GM19328 (cell line): ENCODE measurements at regions not wholly inside any gene's neighbourhood (a gene's known extent, or its start where the extent isn't known, plus 50 kb on each side); places are given as distances from the start of the nearest gene placed in this dataset.
"Not testable (repeated sequence)": the region's sequence is repeated elsewhere in the genome, so short reads cannot be mapped to it uniquely, and the experiment has no call there.

Source experiments
- ATAC-seq: cut with Tn5 transposase; IDR thresholded peaks from one replicate; pipeline ENCODE4 v1.9.1; 2021; ENCODE audit warnings: mild to moderate bottlenecking, moderate library complexity; ENCODE audit not compliant: unreplicated experiment

DNA sequence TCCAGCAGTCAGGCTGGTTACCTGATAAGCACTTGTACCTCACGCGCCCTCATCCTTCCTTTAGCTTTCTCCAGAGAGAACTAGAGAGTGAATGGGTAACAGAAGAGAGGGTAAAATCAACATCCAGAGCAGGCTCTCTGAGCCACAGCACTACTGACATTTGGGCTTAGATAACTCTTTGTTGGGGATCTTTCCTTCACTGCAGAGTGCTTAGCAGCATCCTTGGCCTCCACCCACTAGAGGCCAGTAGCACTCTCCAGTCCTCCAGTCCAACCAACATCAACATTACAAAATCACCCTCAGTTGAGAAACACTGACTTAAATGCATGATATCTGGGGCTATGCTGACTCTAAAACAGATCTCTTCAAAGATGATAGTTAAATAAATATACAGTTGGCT lies 220.7 kb downstream of the TACR3 start:
- ATAC-seq, result no peak

DNA sequence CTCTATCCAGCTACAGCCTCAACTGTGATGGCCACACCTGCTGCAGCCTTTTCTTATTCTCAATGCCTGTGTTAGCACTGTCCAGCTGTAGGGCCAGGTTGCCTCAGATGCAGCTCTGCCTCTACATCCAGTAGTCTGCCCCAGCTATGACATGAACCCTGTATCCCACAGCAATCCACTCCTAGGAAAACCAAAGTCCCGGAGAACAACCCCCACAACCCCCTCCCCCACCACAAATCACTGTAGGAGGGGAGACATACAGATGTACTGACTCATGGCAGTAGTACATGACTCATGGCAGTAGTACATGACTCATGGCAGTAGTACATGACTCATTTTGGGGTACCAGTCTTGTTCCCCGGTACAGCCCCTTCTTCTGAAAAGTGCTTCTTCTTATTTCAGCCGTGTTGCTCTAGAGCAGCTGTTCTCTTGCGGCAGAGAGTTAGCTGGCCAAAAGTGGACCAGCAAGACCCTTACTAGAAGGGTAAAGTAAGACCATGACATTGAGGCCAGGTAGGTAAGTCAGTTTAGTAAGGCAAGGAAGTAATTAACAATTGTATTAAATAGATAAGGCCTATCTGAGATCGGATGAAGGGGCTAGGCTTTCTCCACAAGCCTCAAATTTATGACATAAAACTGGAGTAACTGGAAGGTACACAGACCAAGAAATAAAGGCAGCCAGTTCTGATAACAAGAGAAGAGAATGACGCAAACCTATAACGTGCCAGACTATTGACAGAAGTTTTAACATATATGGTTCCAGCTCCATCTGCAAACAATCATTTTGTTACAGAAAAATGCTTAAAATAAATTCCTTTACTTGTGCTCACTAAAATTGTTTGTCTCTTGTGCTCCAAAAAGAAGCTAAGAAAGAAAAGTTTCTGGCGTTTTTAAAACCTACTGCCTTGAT lies 221.4 kb downstream of the TACR3 start:
- ATAC-seq, result peak; percentile 86

DNA sequence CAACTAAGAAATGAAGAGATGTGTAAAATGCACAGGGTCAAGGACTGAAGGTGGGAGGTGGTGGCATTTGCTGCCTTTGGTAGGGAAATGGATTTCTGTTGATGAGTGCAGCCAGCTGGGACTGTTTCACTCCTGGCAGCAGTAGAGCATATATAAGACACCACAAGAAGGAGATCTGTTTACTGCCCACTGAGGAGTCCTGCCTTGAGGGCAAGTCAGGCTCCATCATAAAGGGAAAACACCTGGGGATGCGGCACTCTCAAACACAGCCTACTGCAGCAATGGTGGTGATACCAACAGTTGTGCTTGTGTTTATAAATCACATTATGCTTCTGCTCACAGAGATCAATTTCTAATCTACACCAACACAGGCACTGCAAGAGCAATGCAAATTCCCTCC lies 222.1 kb downstream of the TACR3 start:
- peak; percentile 27 for ATAC-seq

DNA sequence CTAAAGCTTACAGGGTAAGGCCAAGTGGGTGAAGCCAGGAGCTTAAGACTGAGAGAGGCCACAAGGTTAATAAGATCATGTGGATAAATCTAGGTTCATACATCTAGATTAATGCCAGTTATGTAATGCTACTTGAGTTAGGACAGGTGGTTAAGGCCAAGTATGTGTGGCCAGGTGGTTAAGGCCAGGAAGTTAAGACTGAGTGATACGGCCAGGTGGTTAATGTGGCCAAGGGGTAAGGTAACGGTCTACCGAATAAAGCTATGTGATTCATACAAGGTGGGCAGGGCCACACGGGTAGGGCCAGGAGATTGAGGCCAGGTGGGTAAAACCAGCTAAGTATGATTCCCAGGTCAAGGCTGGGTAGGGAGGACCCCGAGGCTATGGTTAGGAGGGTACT lies 223.0 kb downstream of the TACR3 start:
- no peak for ATAC-seq

DNA sequence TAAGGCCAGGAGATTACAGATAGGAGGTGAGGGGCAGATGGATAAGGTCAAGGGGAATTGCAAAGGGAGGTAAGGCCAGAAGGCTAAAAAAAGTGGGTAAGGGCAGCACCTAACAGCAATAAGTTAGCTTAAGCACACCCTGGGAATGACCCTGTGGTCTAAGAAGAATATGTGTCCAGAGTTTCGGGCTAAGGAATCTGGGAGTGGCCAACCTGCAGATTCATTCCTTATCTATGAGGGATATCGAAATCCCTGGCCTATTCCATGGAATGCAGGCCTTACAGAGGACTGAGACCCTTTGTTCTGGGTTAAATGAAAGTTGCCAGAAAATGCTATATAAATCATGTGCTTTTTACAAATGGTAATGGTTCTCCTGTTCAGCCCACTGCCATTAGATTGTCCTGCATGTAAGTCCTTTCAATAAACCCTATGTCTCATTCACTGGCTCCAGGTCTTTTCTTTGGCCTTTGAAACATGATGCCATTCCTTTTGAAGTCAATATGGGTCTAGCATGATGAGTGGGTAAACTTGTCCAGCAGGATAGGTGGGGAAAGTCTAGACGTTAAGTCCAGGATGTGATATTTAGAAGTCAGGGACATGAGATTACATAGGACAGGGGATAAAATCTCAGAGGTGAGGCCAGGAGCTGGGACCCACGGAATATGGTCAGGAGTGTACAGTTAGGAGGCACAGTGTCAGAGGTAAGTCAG lies 226.2 kb downstream of the TACR3 start:
- ATAC-seq, result no peak

DNA sequence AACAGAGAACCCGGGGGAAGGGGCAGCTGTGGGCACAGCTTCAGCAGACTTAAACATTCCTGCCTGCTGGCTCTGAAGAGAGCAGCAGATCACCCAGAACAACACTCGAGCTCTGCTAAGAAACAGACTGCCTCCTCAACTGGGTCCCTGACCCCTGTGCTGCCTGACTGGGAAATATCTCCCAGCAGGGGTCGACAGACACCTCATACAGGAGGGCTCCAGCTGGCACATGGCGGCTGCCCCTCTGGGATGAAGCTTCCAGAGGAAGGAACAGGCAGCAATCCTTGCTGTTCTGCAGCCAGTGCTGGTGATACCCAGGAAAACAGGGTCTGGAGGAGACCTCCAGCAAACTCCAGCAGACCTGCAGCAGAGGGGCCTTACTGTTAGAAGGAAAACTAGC lies 234.5 kb downstream of the TACR3 start:
- not testable (repeated sequence) for ATAC-seq

DNA sequence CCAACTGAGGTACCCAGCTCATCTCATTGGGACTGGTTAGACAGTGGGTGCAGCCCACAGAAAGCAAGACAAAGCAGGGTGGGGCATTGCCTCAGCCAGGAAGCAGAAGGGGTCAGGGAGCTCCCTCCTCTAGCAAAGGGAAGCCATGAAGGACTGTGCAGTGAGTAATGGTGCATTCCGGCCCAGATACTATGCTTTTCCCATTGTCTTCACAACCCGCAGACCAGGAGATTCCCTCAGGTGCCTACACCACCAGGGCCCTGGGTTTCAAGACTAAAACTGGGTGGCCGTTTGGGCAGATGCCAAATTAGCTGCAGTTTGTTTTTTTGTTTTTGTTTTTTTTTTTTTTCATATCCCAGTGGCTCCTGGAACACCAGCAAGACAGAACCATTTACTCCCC lies 235.3 kb downstream of the TACR3 start:
- no peak for ATAC-seq

DNA sequence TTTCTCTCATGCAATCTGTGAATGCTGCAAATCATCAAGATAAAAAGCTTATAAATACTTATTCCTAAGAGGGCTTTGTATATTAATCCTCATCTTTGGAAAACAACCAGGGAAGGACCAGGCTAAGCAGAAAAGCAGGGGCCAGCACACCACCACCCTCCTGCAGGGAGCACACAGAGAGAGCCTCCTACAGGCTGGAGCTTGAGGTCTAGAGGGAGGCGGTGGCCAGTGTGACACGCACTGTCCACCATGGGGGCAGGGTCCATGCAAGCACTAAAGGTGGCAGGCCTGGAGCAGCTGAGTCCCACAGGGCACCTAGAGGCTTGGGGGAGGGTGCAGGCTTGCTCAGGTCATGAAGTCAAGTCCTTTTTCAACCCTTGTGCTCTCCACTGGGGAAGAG lies 236.9 kb downstream of the TACR3 start:
- ATAC-seq, result no peak

DNA sequence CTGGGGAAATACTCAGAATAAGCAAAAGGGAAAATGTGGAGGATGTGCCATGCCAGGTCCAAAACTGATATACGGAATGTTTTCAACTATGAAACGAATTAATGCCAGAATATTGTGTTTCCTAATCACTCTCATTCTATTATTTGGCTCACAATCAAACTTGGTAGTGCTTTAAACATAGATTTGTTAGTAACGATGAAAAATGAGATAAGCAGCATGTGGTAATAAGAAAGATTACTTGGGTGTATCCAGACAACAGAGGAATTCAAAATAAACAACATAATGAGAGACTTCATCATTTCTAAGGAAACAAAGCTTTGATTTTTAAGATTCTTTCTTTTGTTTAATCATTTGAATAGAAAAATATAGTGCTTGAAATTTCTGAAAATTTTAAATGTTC lies 237.3 kb downstream of the TACR3 start:
- no peak for ATAC-seq

DNA sequence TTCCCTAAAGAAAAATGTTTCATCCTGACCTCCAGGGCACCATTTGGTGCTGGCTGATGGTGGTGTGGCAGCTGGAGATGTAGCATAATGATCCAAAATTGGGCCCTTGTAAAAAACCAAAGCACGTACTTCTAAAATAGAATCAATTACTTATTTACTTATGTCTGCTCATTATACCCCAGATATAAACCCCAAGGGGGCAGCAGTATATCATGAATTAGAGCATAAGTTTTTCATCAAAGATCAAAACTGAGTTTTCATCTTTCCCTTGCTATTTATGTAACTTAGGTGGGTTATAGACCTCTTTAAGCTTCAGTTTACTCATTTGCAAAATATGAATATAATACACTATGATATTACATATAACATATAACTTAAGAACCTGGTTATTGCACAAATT lies 241.1 kb downstream of the TACR3 start:
- no peak for ATAC-seq

DNA sequence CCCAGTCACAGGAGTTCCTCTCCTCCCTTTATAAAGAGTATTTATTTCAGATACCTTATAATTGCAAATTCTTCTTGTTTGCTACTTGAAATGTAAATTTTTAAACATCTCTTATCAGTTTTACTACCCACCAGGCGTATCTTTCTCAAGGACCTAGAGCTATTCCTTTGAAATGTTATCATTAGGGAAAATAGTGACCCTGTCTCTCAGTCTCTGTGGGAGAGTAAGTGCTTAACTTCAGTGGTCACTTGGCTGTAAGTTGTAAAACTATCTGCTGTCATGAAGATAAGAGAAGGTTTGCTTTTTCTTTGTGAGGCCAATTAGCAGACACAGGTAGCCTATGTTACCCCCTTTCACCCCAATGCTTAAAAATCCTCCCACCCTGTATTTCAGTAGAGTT lies 241.6 kb downstream of the TACR3 start:
- ATAC-seq, result no peak

DNA sequence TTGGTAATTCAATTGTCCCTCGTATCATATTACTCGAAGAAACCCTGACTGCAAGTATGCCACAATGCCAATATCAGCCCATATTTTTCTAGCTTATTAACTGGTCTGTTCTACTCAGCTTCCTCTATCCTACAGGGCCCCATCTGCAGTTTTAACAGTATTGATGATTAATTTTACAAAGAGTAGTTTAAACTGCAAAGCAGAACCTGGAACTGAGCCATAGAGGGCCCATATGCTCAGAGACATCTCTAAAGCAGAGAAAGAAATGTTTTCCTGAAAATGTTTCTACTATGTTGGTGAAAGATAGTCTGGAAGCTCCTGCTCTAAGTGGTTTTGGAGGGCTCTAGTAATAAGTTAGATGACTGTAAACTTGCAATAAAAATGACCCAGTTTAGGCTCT lies 259.4 kb upstream of the CENPE start:
- ATAC-seq, result no peak

DNA sequence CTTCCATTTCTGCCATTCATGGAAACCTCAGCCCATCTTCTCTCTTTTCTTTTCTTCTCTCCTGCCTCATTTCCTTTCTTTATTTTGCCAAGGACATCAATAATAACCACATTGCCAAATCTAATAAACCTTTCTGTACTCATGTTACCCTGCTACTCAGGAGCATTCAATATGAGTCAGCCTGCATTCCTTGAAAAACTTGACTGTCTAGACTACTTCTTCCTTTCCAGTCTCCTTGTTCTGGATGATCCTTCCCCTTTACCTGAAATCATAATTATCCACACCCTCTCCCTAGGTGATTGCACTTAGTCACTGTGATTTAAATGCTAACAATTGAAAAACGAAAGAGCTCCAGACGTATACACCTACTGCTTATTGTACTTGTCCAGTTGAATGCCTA lies 253.2 kb upstream of the CENPE start:
- no peak for ATAC-seq

DNA sequence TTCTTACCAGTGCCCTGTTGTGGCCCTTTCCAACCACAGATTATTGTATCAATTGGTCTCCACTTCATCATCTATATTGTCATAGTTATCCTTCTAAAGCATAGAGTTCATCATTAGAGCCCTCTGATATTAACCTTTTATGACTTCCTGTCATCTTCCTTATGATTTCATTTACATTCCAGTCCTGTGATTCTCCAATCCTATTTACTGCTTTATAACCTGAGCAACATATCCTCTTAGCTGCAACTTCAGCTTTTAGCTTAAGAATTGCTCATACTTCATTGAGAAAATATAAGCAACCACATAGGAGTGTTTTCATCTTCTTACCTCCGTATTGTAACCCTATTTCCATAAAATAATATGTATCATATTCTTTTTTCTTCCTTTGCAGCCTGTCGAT lies 252.6 kb upstream of the CENPE start:
- no peak for ATAC-seq

DNA sequence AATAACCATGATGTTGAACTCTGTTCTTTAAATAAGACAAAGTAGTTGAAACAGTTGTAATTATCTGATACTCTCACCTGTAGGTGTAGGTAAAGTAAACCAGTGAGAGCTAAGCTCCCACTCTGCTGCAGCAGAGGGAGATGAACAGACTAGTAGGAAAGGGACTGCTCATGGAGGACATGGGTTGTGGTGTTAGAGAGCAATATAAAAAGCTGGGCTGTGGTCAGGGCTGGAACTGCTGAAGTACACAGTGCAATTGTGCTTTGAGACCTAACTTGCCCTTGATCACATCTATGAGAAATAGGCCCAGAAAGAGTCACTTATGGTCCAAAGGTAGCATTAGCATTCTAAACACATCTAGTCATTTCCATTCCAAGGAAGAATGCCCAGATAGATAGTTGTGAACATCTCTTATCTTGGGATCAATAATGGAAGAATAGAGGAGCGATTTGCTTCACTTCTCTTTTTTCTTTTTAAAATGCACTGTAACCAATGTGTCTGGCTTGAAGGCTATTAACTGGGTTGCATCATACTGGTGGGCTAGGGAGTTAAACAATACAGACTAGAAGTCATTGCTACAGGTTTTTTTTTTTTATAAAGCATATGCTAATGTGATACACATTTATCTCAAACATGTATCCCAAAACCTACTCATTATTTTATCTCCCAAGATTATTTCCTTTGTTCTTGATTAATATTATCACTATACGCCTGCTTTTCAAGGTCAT lies 251.3 kb upstream of the CENPE start:
- no peak for ATAC-seq

DNA sequence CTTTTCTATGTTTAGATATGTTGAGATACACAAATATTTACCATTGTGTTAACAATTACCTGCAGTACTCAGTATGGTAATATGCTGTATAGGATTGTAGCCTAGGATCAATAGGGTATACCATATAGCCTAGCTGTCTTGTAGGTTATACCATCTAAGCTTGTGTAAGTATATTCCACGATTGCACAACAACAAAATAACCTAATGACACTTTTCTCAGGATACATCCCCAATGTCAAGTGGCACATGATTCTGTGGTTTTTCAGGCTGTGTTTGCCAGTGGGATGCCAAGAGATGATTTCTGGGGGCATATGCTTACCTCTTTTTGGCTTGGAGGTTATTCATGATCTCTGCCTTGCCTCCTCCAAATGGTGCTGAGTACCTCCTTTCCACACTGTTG lies 247.2 kb upstream of the CENPE start:
- ATAC-seq, result no peak

DNA sequence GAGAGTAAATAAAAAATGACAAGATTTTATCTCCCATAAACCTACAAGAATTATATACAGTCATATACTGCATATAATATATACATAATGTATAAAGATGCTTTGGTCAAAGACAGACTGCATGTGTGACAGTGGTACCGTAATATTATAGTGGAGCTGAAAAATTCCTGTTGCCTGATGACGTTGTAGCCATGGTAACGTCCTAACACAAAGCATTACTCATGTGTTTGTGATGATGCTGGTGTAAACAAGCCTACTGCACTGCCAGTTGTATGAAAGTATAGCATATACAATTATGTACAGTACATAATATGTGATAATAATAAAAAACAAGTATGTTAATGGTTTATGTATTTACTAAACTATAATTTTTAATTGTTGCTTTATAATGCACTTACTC lies 245.2 kb upstream of the CENPE start:
- no peak for ATAC-seq

DNA sequence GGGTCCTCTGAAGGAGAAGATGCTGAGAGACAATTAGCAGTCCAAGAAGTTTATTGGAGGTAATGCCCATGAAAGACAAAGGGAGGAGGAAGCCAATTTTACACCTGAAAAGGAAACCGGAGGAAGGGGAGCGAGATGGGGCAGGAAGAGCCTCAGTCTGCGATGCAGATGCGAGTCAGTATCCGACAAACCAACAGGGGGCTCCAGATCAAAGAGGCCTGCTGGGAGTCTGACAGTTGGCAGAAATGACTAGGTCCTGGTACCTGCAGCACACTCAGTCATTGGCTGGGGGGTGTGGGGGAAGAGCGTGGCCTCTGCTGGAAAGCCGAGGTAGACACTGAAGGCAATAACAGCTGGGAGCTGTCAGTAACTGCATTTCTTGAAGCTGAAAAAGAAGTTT lies 231.1 kb upstream of the CENPE start:
- ATAC-seq, result no peak

DNA sequence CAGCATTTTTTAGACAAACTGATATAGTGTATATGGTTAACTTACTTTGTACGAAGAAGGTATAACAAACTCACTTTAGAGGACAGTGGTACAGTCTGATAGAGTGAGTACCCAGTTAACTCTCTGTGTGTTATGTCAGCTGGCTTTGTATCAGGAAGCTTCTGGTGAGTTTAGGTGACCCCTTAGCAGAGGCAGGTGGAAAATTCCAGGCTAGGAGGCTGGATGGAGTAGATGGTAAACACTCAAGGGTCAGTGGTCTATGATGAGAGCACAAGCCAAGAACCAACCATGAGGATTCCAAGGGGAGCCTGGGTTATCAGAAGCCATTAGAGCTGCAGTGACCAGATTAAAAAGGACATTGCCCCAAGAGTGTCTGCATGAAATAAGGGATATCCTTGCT lies 227.3 kb upstream of the CENPE start:
- ATAC-seq, result no peak

DNA sequence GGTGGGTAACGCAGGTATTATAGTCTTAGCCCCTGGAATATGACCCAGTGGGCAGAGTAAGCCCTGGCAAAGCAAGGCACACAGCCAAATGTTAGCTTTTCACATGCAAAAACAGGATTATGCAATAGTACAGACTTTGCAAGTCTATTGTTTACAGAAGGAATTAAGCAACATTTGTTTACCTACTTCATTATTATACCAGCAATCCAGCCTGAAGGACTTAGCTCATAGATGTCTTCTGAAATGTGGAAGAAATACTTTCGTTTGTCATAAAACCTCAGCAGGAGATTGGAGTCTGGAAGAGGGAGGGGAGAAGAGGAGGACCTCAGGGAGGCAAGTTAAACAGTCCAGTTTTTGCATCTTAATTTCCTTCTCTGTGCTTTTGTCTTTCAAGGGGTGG lies 226.7 kb upstream of the CENPE start:
- ATAC-seq, result no peak

DNA sequence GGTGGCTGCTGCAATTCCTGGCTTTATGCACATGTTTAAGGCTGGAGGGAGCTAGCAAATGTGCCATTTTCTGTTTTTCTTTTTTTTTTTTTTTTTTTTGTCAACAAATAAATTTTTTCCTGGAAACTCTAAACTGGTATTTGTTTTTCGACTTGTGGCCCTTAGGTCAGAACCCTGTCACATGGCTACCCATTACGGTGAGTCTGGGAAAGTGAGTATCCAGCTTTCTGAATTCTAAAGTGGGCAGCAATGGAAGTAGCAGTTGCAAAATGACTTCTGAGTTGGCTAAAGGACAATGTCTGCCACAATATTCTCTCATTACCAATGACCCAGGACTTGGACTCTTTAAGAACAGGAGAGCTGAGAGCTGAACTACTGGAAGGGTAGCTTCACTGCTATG lies 225.1 kb upstream of the CENPE start:
- no peak for ATAC-seq
